Suprapubic skin (tissue), 4 donors: ENCODE measurements at regions not wholly inside any gene's neighbourhood (a gene's known extent, or its start where the extent isn't known, plus 50 kb on each side); places are given as distances from the start of the nearest gene placed in this dataset.

ENCODE experiments used
- DNase-seq, 2 donors: peaks; one replicate each; pipeline ENCODE4 v3.0.0-alpha.2; 2019; ENCODE audit warnings: low spot score in 2 of 2
- H3K27ac ChIP-seq: fragments of 200-600 bp; sonication (generic); one replicate; pipeline ENCODE4 v1.5.1; 2019
- H3K27me3 ChIP-seq: fragments of 200-600 bp; sonication (generic); one replicate; pipeline ENCODE4 v1.5.1; 2019
- H3K36me3 ChIP-seq: fragments of 200-600 bp; sonication (generic); one replicate; pipeline ENCODE4 v1.5.1; 2019
- H3K4me1 ChIP-seq: fragments of 200-600 bp; sonication (generic); one replicate; pipeline ENCODE4 v1.5.1; 2019
- H3K4me3 ChIP-seq: fragments of 200-600 bp; sonication (generic); one replicate; pipeline ENCODE4 v1.5.1; 2019; ENCODE audit warnings: mild to moderate bottlenecking
- H3K9me3 ChIP-seq: fragments of 200-600 bp; sonication (generic); one replicate; pipeline ENCODE4 v1.5.1; 2019
- CTCF ChIP-seq, 2 donors: fragments of 200-600 bp in 1 of 2; fragments of 450-650 bp in 1 of 2; sonication (generic) in 1 of 2; IDR thresholded peaks; one replicate each; pipeline ENCODE4 v1.5.1; 2016 to 2019; ENCODE audit warnings: antibody characterized with exemption in 2 of 2, mild to moderate bottlenecking in 1 of 2, moderate library complexity in 1 of 2
- EP300 ChIP-seq: sonication (generic); formaldehyde crosslinking; IDR thresholded peaks from one replicate; pipeline ENCODE4 v1.6.1; 2017; ENCODE audit warnings: antibody characterized with exemption
- POLR2A ChIP-seq, 2 donors: fragments of 450-650 bp; IDR thresholded peaks; one replicate each; pipeline ENCODE4 v1.6.1; 2017; ENCODE audit warnings: antibody characterized with exemption in 2 of 2, mild to moderate bottlenecking in 2 of 2, moderate library complexity in 2 of 2
- POLR2AphosphoS5 ChIP-seq, 3 donors: sonication (generic); formaldehyde crosslinking; IDR thresholded peaks; one replicate each; pipeline ENCODE4 v1.6.1; 2017; ENCODE audit warnings: antibody characterized with exemption in 3 of 3
- WGBS: methylation state at CpG from one replicate; pipeline ENCODE4 v1.1.5; 2018; 5-methylcytosine and 5-hydroxymethylcytosine counted together

DNA sequence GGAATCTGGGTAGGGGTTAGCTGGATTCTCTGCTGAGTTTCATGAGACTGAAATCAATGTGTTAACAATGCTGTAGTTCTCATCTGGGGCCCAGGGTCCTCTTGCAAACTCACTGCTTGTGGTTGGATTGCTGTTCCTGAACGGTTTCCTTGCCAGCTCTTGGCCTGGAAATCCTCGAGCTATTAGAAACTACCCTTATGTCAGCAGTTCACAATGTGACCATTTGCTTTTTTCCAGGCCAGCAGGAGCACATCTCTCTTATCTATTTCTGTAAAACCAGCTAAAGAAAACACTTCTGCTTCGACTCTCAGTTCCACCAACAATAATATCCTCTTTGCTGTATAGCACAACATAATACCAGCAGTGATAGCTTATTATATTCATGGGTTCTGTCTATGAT lies 140.1 kb upstream of the TRAM1L1 start:
- Histone ChIP-seq H3K9me3 (no peaks in the 10 kb centered on the region), H3K4me3 (no peak overlapping the region), H3K36me3 (no peaks in the 10 kb centered on the region), H3K27ac (no peak overlapping the region), H3K27me3 (no peaks in the 10 kb centered on the region), H3K4me1 (no peaks in the 10 kb centered on the region)
- DNase-seq, result no peak
- WGBS, result 44% methylated on average over 3 of the region's 3 CpGs
- TF ChIP-seq POLR2AphosphoS5 (IDR thresholded peaks at IDR 0.05), result no peak
- TF ChIP-seq CTCF (IDR thresholded peaks at IDR 0.05), result no peak
- TF ChIP-seq POLR2A (IDR thresholded peaks at IDR 0.05), result no peak
- TF ChIP-seq EP300, result no peak

- Histone ChIP-seq H3K36me3 (no peaks in the 10 kb centered on the region), H3K27ac (no peak overlapping the region), H3K27me3 (no peaks in the 10 kb centered on the region), H3K4me1 (no peaks in the 10 kb centered on the region), H3K9me3 (no peaks in the 10 kb centered on the region), H3K4me3 (no peak overlapping the region)
- TF ChIP-seq EP300 (no peak), CTCF (IDR thresholded peaks at IDR 0.05) (no peak), POLR2A (IDR thresholded peaks at IDR 0.05) (no peak), POLR2AphosphoS5 (IDR thresholded peaks at IDR 0.05) (no peak)
- DNase-seq, result no peak
- WGBS, result 69% methylated on average over 1 of the region's 1 CpG
These were observed 142.5 kb upstream of the TRAM1L1 start for GRCh38 chr4:117227925-117228324.

DNA sequence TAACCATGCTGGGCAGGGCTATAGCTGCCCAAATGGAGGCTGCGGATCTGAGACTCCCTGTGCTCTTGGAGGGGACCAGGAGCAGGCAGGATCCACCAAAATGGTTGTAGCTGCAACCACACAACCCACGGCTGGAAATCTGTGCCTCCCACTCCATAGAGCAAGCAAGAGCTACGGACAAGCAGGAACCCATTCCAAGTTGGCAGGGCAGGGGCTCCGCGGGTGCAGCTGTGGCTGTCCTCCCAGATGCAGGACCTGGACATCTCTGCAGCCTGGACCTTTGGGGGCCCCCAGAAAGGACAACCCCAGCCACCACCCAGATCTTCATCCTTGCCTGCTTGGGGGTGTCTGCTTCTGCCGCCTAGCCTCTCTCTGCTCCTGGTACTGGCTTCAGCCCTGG lies 154.1 kb upstream of the TRAM1L1 start:
- Histone ChIP-seq H3K4me3 (no peak overlapping the region), H3K36me3 (no peaks in the 10 kb centered on the region), H3K27ac (no peak overlapping the region), H3K9me3 (no peaks in the 10 kb centered on the region), H3K4me1 (no peaks in the 10 kb centered on the region), H3K27me3 (no peaks in the 10 kb centered on the region)
- WGBS, result 89% methylated on average over 3 of the region's 6 CpGs
- DNase-seq, result no peak
- TF ChIP-seq CTCF (IDR thresholded peaks at IDR 0.05), result no peak
- TF ChIP-seq POLR2AphosphoS5 (IDR thresholded peaks at IDR 0.05), result no peak
- no peak for TF ChIP-seq POLR2A (IDR thresholded peaks at IDR 0.05)
- TF ChIP-seq EP300, result no peak

DNA sequence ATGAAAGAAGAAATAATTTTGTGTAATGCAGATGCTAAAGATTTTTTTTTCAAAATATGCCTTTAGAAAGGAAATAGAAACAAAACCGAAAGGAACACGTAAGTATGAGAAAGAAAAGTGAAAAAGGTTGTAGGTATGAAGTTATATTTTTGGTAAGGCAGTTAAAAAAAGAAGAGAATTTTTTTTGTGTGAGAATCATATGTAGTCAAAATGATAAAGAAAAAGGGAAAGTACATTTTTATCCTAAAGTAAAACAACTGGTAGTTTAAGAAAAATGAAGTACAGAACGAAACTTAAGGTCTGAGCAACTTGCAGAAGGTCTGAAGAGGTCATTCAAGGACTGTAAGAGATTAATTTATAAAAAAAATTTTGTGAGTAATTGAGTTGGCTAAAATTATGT lies 164.0 kb upstream of the TRAM1L1 start:
- Histone ChIP-seq H3K27me3 (no peaks in the 10 kb centered on the region), H3K4me3 (no peak overlapping the region), H3K27ac (no peak overlapping the region), H3K9me3 (no peaks in the 10 kb centered on the region), H3K36me3 (no peaks in the 10 kb centered on the region), H3K4me1 (no peaks in the 10 kb centered on the region)
- WGBS, result 83% methylated on average over 3 of the region's 3 CpGs
- TF ChIP-seq POLR2A (IDR thresholded peaks at IDR 0.05) (no peak), POLR2AphosphoS5 (IDR thresholded peaks at IDR 0.05) (no peak), CTCF (IDR thresholded peaks at IDR 0.05) (no peak), EP300 (no peak)
- DNase-seq, result no peak

- no peak for TF ChIP-seq POLR2A (IDR thresholded peaks at IDR 0.05)
These were observed 178.7 kb upstream of the TRAM1L1 start for GRCh38 chr4:117264072-117264471.

DNA sequence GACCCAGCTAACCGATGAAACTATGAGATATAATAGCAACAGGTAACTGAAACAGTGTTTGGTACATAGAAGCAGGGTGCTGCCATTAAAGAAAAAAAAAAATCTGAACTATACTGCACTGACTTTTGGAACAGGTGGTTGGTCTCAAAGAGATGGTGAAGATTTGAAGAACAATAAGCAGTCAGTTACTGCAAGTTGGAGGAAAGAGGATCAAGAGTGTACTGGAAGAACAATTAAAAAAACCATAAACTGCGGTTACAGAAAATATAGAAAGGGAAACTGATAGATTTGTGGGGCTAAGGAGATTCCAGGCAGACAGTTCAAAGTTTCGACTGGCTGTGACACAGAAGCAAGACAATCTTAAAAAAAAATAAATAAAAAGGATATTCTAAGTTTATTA lies 181.9 kb upstream of the TRAM1L1 start:
- TF ChIP-seq CTCF (IDR thresholded peaks at IDR 0.05), result no peak

More at GRCh38 chr4:117264072-117264471, 178.7 kb upstream of the TRAM1L1 start:
- Histone ChIP-seq H3K27ac (no peak overlapping the region), H3K36me3 (no peaks in the 10 kb centered on the region), H3K9me3 (no peaks in the 10 kb centered on the region), H3K4me3 (no peak overlapping the region), H3K4me1 (no peaks in the 10 kb centered on the region), H3K27me3 (no peaks in the 10 kb centered on the region)
- DNase-seq, result no peak
- 95% methylated on average over 3 of the region's 3 CpGs for WGBS

More for the DNA sequence above, 181.9 kb upstream of the TRAM1L1 start:
- 88% methylated on average over 3 of the region's 3 CpGs for WGBS
- H3K36me3 ChIP-seq, result no peaks in the 10 kb centered on the region
- no peaks in the 10 kb centered on the region for H3K27me3 ChIP-seq
- H3K9me3 ChIP-seq, result no peaks in the 10 kb centered on the region
- no peak overlapping the region for H3K4me3 ChIP-seq
- no peaks in the 10 kb centered on the region for H3K4me1 ChIP-seq
- DNase-seq, result no peak
- no peak overlapping the region for H3K27ac ChIP-seq
